ENCODE measurements at regions not wholly inside any gene's neighbourhood (a gene's known extent, or its start where the extent isn't known, plus 50 kb on each side); places are given as distances from the start of the nearest gene placed in this dataset.

- TF ChIP-seq, protein P1, sequence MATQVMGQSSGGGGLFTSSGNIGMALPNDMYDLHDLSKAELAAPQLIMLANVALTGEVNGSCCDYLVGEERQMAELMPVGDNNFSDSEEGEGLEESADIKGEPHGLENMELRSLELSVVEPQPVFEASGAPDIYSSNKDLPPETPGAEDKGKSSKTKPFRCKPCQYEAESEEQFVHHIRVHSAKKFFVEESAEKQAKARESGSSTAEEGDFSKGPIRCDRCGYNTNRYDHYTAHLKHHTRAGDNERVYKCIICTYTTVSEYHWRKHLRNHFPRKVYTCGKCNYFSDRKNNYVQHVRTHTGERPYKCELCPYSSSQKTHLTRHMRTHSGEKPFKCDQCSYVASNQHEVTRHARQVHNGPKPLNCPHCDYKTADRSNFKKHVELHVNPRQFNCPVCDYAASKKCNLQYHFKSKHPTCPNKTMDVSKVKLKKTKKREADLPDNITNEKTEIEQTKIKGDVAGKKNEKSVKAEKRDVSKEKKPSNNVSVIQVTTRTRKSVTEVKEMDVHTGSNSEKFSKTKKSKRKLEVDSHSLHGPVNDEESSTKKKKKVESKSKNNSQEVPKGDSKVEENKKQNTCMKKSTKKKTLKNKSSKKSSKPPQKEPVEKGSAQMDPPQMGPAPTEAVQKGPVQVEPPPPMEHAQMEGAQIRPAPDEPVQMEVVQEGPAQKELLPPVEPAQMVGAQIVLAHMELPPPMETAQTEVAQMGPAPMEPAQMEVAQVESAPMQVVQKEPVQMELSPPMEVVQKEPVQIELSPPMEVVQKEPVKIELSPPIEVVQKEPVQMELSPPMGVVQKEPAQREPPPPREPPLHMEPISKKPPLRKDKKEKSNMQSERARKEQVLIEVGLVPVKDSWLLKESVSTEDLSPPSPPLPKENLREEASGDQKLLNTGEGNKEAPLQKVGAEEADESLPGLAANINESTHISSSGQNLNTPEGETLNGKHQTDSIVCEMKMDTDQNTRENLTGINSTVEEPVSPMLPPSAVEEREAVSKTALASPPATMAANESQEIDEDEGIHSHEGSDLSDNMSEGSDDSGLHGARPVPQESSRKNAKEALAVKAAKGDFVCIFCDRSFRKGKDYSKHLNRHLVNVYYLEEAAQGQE (IDR thresholded peaks at IDR 0.05; ENCODE audit: insufficient read depth in 1 of 2, low read depth in 2 of 2, low read length in 2 of 2) = no peak
- TF ChIP-seq POLR2AphosphoS5 (IDR thresholded peaks at IDR 0.05; ENCODE audit: low read depth, low read length) (no peak), TAF1 (IDR thresholded peaks at IDR 0.05; ENCODE audit: borderline replicate concordance, insufficient read depth, low read length) (no peak), FOXP2 (optimal IDR thresholded peaks at IDR 0.05; ENCODE audit: borderline replicate concordance, extremely low read depth, extremely low read length, insufficient read depth) (no peak)
Observed at GRCh38 chr9:94010980-94011533, 55.9 kb upstream of the BARX1 start.
